ENCODE measurements at regions not wholly inside any gene's neighbourhood (a gene's known extent, or its start where the extent isn't known, plus 50 kb on each side); places are given as distances from the start of the nearest gene placed in this dataset.

DNA sequence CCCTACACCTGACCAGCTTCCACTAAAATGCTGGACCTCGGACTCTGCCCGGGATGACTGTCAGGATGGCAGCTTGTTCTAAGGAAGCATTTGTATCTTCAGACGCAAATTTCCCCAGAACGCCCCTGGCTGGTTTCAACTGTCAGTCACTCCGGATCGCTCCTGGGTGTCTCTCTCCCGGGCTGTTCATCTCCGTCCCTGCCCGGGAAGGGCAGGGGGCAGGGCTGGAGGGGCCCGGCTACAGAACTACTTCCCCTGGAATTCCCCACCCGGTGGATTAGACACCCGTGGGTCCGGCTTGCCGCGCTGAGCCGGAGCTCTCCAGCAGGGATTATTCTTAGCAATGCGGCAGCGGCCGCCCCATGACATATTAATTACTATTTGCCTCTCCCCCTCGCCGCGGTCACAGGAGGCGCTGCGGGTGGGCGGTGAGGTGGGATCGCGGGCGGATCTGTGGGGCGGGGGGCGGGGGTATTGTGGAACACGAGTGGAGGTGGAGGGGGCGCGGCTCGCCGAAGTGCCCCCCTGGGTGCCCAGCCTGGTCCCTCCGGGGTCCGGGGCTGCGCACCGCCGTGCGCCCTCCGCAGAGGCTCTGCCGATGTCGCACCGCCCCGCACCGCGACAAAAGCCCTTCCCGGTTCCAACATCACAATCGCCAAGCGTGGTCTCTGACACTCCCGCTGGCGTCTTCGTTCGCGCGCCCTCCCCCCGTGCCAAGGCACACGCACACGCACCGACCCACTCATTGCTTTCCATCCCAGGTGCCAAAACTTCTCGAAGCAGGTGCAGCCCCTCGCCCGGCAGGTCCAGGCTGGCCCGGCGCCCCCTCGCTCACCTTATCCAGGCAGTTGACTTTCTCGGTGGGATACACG lies 276.1 kb upstream of the NEBL start:
- DNase-seq (ENCODE audit: low read depth), result peak; percentile 33

GRCh38 chr10:21172542-21172929 lies 275.4 kb upstream of the NEBL start:
- no peak for DNase-seq (ENCODE audit: low read depth)

GRCh38 chr10:21171936-21172541 lies 274.9 kb upstream of the NEBL start:
- DNase-seq (ENCODE audit: low read depth), result no peak

GRCh38 chr10:21171197-21171935 lies 274.3 kb upstream of the NEBL start:
- no peak for DNase-seq (ENCODE audit: low read depth)

DNA sequence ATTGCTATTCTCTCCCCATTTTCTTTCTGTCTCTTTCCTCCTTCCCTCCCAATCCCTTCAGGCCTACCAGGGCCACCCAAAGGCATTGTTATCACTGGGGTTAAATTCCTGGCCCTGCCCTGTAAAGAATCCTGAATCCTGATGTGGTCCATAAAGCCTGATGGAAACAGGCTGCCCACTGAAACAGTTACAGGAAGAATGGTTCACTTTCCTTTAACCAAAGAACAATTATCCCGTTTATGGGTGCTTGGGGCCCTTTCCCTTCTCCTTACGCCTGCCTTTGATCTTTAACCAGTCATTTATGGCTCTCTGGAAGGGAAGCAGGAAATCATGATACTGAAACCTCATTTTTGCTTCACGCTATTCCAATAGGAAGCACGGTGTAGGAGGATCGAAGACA lies 273.1 kb upstream of the NEBL start:
- no peak for DNase-seq (ENCODE audit: low read depth)

GRCh38 chr10:21169271-21169670 lies 272.2 kb upstream of the NEBL start:
- DNase-seq (ENCODE audit: low read depth), result no peak

DNA sequence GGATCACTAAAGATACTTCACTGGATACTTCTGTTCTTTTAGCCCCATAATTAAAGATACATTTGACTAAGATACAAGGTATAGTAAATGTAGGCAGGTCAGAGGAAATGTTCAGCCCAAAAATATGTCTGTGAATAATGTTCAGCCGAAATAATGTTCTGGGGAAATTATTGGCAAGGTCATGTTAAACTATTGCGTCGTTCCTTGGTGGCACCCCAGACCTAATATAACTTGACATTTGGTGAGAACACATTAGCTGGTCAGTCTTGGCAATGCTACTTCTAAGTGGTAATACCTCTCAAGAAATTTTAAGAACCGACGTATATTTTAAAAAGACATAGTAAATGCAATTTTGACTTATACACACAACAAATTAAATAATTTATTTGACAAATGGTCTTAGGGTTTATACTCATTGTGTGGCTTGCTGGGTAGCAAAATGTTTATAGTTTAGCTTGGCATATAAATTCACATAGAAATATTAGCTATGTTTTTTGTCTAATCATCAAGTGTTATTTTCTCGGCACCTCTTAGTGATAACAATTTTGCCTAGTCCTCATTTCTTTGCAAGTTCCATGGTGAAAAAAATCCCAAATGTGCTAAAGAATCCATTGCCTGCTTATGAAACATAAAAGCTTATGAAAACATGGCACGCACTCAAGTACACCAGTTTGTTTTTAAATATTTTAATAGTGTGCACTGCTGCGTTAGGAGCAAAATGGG lies 270.3 kb upstream of the NEBL start:
- DNase-seq (ENCODE audit: low read depth), result no peak

- DNase-seq (ENCODE audit: low read depth), result peak; percentile 50
These were observed 269.6 kb upstream of the NEBL start for GRCh38 chr10:21166557-21167287.

DNA sequence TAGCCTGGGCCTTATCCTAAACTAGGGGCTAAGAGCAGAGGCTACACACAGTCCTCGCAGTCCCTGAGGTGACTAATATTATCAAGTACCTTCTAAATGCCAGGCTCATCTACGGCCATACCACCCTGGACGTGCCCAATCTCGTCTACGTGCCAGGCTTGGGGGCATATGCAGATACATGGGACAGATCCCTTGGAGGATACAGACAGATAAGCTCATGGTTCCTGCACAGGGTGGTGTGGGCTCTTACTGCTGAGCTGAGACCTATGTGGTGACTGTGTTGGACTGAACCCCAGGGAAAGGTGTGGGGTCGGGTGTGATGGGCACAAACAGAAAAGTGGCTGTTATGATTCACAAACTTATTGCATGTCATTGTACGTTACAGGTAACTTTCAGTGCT lies 268.4 kb upstream of the NEBL start:
- no peak for DNase-seq (ENCODE audit: low read depth)

DNA sequence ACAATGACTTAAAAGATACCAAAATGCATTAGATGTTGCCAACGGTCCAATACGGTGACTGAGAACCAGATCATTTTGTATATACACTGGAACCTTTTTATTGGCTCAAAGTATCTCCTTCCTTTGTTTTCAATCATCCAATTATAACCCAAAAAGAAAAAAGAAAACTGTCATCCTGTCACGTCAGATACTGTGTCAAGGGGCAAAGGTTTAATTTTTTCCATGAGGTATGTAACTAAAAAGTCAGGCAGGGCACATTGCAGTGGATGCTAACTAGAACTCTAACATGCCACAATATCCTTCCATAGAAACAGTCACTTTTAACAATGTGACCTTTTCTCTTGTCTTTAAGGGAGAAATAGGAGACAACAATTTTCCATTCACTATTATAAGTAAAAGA lies 267.6 kb upstream of the NEBL start:
- DNase-seq (ENCODE audit: low read depth), result no peak

DNA sequence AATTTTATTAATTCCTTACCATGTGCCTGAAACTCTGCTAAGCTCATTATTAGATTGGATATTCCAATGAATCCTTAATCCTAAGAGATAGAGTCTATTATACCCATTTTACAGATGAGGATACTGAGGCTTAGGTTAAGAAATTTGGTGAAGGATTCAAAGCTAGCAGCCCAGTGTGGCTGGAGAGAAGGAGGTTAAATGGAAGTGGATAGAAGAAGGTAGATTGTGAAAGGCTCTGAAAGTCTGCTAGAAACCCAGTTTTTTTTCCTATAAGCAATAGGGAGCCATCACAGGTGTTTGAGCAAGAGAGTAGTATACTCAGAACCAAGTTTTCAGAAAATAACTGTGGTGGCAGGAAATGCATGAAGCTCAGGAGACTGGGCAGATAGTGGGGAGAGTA lies 265.8 kb upstream of the NEBL start:
- no peak for DNase-seq (ENCODE audit: low read depth)

DNA sequence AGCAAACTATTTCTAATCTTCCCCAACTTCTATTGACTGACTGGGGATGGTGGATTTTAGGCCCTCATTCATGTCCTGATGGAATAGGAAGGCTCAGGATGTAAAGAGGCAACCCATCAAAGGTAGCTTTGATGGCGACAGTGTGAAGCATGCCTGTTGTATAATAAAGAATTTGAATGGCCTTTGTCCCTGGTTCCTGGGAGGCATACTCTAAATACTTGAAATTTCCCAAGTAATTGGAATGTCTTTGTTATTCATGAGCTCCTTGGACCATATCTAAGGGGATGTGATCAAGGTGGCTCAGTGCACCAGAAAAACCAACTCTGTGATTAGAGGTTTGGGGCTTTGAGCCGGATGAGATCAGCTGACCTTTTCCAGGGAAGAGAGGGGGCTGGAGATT lies 264.5 kb upstream of the NEBL start:
- DNase-seq (ENCODE audit: low read depth), result no peak

GRCh38 chr10:21161090-21161625 lies 264.0 kb upstream of the NEBL start:
- DNase-seq (ENCODE audit: low read depth), result no peak

DNA sequence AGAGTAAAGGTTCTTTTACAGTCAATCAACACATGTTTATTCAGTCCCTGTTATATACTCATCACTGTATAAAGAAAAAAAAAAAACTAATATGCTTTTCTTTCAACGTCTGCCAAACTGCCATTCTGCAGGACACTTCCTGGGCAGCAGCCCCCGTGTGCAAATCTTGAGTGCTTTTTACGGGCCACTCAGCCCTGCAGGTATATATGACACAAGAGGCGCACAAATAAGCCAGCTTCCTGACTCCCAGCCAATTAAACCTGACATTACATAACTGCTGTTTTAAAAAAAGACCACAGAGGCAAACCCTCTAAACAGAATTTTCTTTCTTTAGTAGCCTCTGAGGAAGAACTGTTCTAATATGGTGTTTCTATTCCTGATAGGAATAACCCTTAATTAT lies 263.0 kb upstream of the NEBL start:
- no peak for DNase-seq (ENCODE audit: low read depth)

DNA sequence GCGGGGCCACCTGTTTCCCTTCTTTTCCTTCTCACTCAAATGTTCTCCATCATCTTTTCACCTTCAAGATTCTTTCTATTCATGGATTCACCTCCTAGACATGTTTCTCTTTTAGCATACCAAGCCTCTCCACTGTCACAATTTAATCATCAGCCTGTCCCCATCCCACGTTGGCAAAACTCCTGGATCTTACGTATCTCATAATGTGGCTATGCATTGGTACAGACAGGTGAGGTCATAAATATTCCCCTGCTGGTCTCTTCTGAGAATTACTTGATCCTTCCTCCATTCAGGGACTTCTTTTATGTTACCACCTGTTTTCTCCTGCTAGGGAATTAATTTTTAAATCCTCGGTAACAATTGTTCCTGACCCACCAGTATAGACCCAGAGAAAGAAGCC lies 262.6 kb upstream of the NEBL start:
- DNase-seq (ENCODE audit: low read depth), result no peak

DNA sequence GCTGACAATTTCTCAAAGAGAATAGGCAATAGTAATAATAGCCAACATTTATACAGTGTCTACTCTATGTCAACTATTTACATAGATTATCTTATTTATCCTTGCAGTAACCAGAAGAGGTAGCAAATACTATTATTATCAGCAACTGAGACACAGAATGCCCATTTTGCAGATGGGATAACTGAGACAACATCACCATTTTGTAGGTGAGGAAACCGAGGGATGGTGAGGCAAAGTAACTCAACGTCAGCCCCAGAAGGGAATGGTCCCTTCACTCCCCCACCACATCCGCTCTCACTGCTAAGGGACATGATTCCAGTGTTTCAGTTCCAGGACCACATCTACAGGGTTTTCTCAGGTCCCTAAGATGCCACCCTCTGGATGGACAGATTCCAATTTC lies 261.2 kb upstream of the NEBL start:
- DNase-seq (ENCODE audit: low read depth), result no peak

DNA sequence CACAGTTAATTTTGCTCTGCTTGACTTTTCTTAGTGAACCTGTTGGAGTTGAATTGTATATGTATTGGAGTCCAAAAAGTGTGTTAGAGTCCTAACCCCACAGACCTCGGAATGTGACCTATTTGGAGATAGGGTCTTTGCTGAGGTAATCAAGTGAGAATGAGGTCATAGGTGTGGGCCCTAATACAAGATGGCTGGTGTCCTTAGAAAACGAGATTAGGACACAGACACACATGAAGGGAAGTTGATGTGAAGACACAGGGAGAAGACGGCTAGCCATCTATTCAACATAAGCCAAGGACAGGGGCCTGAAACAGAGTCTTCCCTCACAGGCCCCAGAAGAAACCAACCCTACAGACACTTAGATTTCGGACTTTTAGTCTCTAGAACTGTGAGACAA lies 260.6 kb upstream of the NEBL start:
- DNase-seq (ENCODE audit: low read depth), result no peak

DNA sequence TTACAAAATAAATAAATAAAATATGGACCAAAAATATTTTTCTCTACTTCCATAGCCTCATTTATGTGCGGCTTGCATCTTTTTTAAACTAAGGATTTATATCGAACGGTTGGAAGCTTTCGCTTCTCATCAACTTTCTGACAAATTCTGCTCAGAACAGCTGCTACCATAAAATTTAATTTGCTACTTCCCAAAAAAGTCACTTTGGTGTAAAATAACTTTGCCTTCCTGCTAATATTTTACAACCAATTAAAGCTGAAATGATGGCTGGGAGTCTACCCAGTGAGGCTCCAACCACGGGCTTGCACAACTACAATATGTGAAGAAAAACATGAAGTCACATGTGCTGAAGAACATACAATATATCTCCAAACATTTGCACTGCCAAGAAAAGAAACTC lies 253.1 kb upstream of the NEBL start:
- DNase-seq (ENCODE audit: low read depth), result no peak

GRCh38 chr10:21146436-21146789 lies 249.3 kb upstream of the NEBL start:
- no peak for DNase-seq (ENCODE audit: low read depth)

- no peak for DNase-seq (ENCODE audit: low read depth)
These were observed 248.8 kb upstream of the NEBL start for GRCh38 chr10:21145751-21146435.

DNA sequence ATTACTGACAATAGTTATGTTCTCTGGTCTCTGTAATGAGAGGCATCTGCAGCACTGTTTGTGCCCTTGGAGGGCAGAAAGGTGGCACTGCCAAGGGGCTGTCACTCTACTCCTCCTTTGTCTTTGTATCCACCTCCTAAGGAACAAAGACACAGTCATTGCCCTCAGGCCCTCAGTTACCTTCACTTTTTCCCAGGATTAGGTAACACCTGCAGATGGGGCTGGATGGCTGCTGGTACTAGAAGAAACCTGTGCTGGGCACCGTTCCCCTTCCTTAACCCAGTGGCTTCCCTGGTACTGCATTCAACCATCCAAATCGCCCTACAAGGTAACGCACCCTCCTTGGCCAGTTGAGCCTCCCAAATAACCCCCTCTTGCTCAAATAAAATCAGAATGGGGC lies 246.9 kb upstream of the NEBL start:
- no peak for DNase-seq (ENCODE audit: low read depth)
